Esophagus squamous epithelium (tissue), 4 donors: ENCODE measurements at regions not wholly inside any gene's neighbourhood (a gene's known extent, or its start where the extent isn't known, plus 50 kb on each side); places are given as distances from the start of the nearest gene placed in this dataset.

Experiments used
- CTCF ChIP-seq, 6 experiments: fragments of 450-650 bp in 4 of 6; fragments of 200-600 bp in 2 of 6; sonication (generic) in 2 of 6; IDR thresholded peaks; one replicate each; pipeline ENCODE4 v1.5.1; 2016 to 2019; ENCODE audit warnings: antibody characterized with exemption in 6 of 6, mild to moderate bottlenecking in 4 of 6, moderate library complexity in 4 of 6
- POLR2A ChIP-seq, 4 donors: fragments of 450-650 bp; IDR thresholded peaks; one replicate each; pipeline ENCODE4 v1.6.1; 2017; ENCODE audit warnings: antibody characterized with exemption in 4 of 4, mild to moderate bottlenecking in 4 of 4, moderate library complexity in 3 of 4

- TF ChIP-seq POLR2A (IDR thresholded peaks at IDR 0.05) (no peak), CTCF (IDR thresholded peaks at IDR 0.05) (no peak)
These were observed 703.5 kb upstream of the CHAC2 start for GRCh38 chr2:53064154-53064553.
